K562 (cell line): ENCODE measurements at regions not wholly inside any gene's neighbourhood (a gene's known extent, or its start where the extent isn't known, plus 50 kb on each side); places are given as distances from the start of the nearest gene placed in this dataset.

Experiments
- CCNT2 ChIP-seq: IDR thresholded peaks from 2 replicates; pipeline ENCODE4 v1.6.1; 2011; ENCODE audit warnings: borderline replicate concordance, low read depth, mild to moderate bottlenecking, moderate library complexity, mixed read lengths, low read length; ENCODE audit not compliant: insufficient read length; ENCODE audit errors: extremely low read depth
- GABPA ChIP-seq: fragments of 200-800 bp; sonication (Bioruptor generic); conservative IDR thresholded peaks from 2 replicates; pipeline ENCODE4 v1.6.1; 2016; ENCODE audit warnings: low read depth, missing genetic modification characterization, missing compliant biosample characterization
- HMGXB4 ChIP-seq: sonication (generic); formaldehyde crosslinking; IDR thresholded peaks from 2 replicates; pipeline ENCODE4 v1.8.1; 2023; ENCODE audit warnings: mild to moderate bottlenecking, missing genetic modification reagents
- PHB2 ChIP-seq: fragments of 450-650 bp; IDR thresholded peaks from 2 replicates; pipeline ENCODE4 v1.6.1; 2017; ENCODE audit warnings: low read depth
- RERE ChIP-seq: sonication (generic); formaldehyde crosslinking; IDR thresholded peaks from 2 replicates; pipeline ENCODE4 v1.8.0; 2023; ENCODE audit warnings: missing genetic modification reagents, mild to moderate bottlenecking, borderline replicate concordance
- RNF219 ChIP-seq: fragments of 250-450 bp; sonication (Bioruptor Pico); IDR thresholded peaks from 2 replicates; pipeline ENCODE4 v1.5.0; 2022; ENCODE audit warnings: mild to moderate bottlenecking
- ZNF77 ChIP-seq: fragments of 250-450 bp; sonication (Bioruptor Pico); IDR thresholded peaks from 2 replicates; pipeline ENCODE4 v1.5.0; 2020

- TF ChIP-seq GABPA (tag) (no peak), RERE (no peak), RNF219 (CRISPR knock-in tag) (no peak), ZNF77 (CRISPR knock-in tag) (no peak), HMGXB4 (CRISPR knock-in tag) (no peak), CCNT2 (no peak), PHB2 (no peak)
These were observed 626.6 kb downstream of the DSC3 start for GRCh38 chr18:30415903-30416302.
